ENCODE measurements at regions not wholly inside any gene's neighbourhood (a gene's known extent, or its start where the extent isn't known, plus 50 kb on each side); places are given as distances from the start of the nearest gene placed in this dataset.

DNA sequence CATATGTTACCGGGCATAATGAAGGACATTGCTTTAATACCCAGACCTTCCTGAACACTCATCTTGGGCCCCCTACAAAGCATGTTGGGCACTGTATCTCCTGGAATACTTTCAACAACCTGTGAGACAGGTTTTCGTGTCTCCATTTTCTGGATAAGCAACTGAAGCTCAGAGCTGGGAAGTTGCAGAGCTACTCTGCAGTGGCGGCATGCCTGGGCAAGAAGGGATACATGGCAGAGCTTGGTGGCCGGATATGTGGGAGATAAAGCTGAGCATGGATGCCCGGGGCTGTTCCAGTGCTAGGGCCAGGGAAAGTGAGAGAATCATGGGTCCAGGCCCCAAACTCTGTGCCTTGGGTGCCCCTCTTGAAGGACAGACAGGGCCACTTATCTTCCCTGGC lies 71.6 kb upstream of the KCND3 start:
- Histone ChIP-seq H3K36me3 (ENCODE audit: control insufficient read depth, insufficient read depth, low read length) (no peaks in the 10 kb centered on the region), H3K4me3 (ENCODE audit: extremely low read depth, insufficient read depth, low read length, poor library complexity, severe bottlenecking) (no peak overlapping the region), H3K27ac (ENCODE audit: low read depth, low read length, severe bottlenecking) (no peak overlapping the region), H3K4me1 (ENCODE audit: control insufficient read depth, insufficient read depth, low read length, poor library complexity, severe bottlenecking) (no peaks in the 10 kb centered on the region), H3K9me3 (ENCODE audit: control insufficient read depth, low read length) (no peaks in the 10 kb centered on the region)
- WGBS, 2 experiments (ENCODE audit: insufficient coverage in 2 of 2) = 87 to 93% methylated on average over 5 of the region's 5 CpGs

DNA sequence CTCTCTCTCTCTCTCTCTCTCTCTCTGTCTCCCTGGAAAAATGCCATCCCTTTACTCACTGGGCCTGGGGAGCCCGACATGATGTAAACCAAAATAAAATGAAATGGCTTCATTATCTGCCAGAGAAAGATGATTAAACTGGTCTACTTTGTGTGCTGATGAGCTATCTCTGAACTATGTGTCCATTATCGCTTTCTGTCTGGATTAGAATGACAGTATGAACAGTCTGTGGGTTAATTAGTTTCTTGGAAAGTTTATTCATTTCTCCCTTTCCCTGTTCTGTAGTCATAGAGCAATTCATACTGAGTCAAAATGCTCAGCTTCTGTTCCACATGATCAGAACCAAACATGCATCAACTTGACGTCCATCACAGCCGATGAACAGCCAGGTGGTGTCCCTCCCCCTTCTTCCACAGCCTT lies 72.4 kb upstream of the KCND3 start:
- Histone ChIP-seq H3K4me1 (ENCODE audit: control insufficient read depth, insufficient read depth, low read length, poor library complexity, severe bottlenecking) (no peaks in the 10 kb centered on the region), H3K27ac (ENCODE audit: low read depth, low read length, severe bottlenecking) (no peak overlapping the region), H3K36me3 (ENCODE audit: control insufficient read depth, insufficient read depth, low read length) (no peaks in the 10 kb centered on the region), H3K4me3 (ENCODE audit: extremely low read depth, insufficient read depth, low read length, poor library complexity, severe bottlenecking) (no peak overlapping the region), H3K9me3 (ENCODE audit: control insufficient read depth, low read length) (no peaks in the 10 kb centered on the region)
- WGBS, 2 experiments (ENCODE audit: insufficient coverage in 2 of 2) = 85 to 88% methylated on average over 2 to 3 of the region's 4 CpGs

DNA sequence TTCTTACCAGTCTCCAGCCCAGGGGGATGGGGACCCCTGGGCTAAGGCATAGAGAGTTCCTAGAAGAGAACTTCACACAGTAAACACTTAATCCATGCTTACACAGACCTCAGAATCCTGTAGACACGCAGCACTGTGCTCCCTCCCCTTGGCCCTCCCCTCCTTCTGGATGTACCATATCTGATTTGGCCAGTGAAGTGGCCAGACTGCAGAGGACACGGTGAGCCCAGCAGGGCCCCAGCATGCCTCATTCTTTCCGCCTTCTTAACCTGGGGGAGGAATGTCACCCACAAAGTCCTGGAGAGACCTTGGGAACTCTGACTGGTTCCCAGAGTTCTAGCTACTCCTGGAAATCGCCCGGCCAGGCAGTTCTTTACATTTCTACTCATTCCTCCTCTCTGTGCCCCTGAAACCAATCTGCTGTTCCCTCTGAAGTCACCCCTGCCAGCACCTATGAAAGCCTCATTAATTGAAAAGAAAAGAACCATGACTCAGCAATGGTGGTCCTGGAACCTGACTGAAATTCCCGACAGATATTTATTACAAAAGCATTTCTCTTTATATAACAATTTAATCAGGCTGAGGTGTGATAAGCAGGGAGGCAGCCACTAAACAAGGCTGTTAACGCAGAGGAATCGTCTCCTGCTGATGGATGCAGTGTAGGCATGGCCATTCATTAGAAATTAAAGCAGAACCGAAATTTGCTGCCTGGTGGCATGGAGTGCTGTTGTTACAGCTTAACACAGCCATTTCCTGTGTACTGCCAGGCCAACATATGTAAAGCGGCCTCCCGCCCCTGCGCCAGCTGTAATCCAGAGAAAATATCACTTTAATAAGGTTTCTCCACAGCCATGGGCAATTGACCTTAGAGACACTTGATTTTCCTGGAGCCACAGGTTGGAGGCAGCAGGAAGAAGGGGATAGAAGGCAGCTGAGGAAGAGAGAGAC lies 74.6 kb upstream of the KCND3 start:
- no peaks in the 10 kb centered on the region for H3K36me3 ChIP-seq (ENCODE audit: control insufficient read depth, insufficient read depth, low read length)
- no peak overlapping the region for H3K27ac ChIP-seq (ENCODE audit: low read depth, low read length, severe bottlenecking)
- 78 to 86% methylated on average over 7 of the region's 12 CpGs for WGBS, 2 experiments (ENCODE audit: insufficient coverage in 2 of 2)
- H3K4me1 ChIP-seq (ENCODE audit: control insufficient read depth, insufficient read depth, low read length, poor library complexity, severe bottlenecking) = no peaks in the 10 kb centered on the region
- no peak overlapping the region for H3K4me3 ChIP-seq (ENCODE audit: extremely low read depth, insufficient read depth, low read length, poor library complexity, severe bottlenecking)
- H3K9me3 ChIP-seq (ENCODE audit: control insufficient read depth, low read length) = no peaks in the 10 kb centered on the region

DNA sequence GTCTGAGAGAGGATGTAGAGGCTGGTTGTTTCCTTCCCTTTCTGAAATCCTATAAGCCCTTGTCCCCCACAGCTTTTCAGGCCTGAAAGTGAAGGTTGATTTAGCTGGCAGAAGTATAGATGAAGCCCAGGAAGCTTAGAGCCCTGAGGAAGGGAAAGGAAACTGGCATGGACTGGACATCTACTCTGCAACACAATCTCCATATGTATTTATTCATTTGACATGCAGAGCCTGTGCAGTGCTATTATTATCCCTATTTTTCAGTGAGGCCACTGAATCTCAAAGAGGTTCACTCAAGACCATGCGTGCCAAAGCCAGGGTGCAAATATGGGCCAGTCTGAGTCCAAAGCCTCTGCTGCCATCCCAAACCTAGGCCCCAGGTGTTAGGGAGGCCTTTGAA lies 78.5 kb upstream of the KCND3 start:
- 100% methylated on average over 1 of the region's 1 CpG for WGBS, 2 experiments (ENCODE audit: insufficient coverage in 2 of 2)
- H3K27ac ChIP-seq (ENCODE audit: low read depth, low read length, severe bottlenecking) = no peak overlapping the region

DNA sequence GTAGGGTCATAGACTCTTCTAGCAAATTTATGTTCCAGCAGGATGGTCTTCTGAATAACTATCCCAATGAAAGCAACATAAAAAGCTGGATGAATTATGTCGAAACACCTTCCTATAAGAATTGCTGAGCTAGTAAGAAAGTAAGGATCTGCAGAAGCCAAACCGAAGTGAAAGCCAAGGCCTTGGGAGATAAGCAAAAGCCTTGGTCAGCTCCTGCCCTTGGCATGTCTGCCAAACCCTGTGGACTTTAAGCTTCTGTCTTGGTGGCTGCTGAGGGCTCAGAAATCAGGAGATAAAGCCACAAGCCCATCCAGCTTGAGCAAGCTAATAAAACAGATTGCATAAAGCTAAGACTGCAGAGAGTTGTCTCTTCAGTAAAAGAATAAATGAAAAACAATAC lies 81.2 kb upstream of the KCND3 start:
- H3K4me3 ChIP-seq (ENCODE audit: extremely low read depth, insufficient read depth, low read length, poor library complexity, severe bottlenecking) = no peak overlapping the region
- WGBS, 2 experiments (ENCODE audit: insufficient coverage in 2 of 2) = 100% methylated on average over 1 of the region's 2 CpGs
- H3K27ac ChIP-seq (ENCODE audit: low read depth, low read length, severe bottlenecking) = no peak overlapping the region
- no peaks in the 10 kb centered on the region for H3K9me3 ChIP-seq (ENCODE audit: control insufficient read depth, low read length)
- H3K4me1 ChIP-seq (ENCODE audit: control insufficient read depth, insufficient read depth, low read length, poor library complexity, severe bottlenecking) = no peaks in the 10 kb centered on the region
- no peaks in the 10 kb centered on the region for H3K36me3 ChIP-seq (ENCODE audit: control insufficient read depth, insufficient read depth, low read length)

More for the DNA sequence above, 78.5 kb upstream of the KCND3 start:
- Histone ChIP-seq H3K4me3 (ENCODE audit: extremely low read depth, insufficient read depth, low read length, poor library complexity, severe bottlenecking) (no peak overlapping the region), H3K36me3 (ENCODE audit: control insufficient read depth, insufficient read depth, low read length) (no peaks in the 10 kb centered on the region), H3K9me3 (ENCODE audit: control insufficient read depth, low read length) (no peaks in the 10 kb centered on the region), H3K4me1 (ENCODE audit: control insufficient read depth, insufficient read depth, low read length, poor library complexity, severe bottlenecking) (no peaks in the 10 kb centered on the region)

DNA sequence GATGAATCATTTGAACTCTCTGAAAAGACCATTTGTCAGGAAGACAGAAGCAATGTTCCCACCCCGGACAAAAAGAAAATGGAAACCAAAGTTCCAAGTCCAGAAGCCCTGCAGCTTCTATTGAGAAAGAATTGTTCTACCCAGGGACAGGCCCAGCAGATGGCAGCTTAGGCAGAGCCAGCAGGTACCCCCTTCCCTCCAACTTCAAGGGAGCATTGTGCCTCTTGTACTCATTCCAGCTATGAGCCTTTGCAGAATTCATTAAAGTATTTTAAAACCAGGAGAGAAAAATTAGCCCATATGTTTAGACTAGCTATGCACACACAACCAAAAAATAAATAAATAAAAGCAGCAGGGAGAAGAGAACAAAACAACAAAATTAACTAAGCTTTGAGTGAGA lies 85.2 kb upstream of the KCND3 start:
- Histone ChIP-seq H3K4me1 (ENCODE audit: control insufficient read depth, insufficient read depth, low read length, poor library complexity, severe bottlenecking) (no peaks in the 10 kb centered on the region), H3K36me3 (ENCODE audit: control insufficient read depth, insufficient read depth, low read length) (no peaks in the 10 kb centered on the region), H3K27ac (ENCODE audit: low read depth, low read length, severe bottlenecking) (no peak overlapping the region), H3K4me3 (ENCODE audit: extremely low read depth, insufficient read depth, low read length, poor library complexity, severe bottlenecking) (no peak overlapping the region), H3K9me3 (ENCODE audit: control insufficient read depth, low read length) (no peaks in the 10 kb centered on the region)
- 100% methylated on average over 1 of the region's 1 CpG for WGBS, 2 experiments (ENCODE audit: insufficient coverage in 2 of 2)

DNA sequence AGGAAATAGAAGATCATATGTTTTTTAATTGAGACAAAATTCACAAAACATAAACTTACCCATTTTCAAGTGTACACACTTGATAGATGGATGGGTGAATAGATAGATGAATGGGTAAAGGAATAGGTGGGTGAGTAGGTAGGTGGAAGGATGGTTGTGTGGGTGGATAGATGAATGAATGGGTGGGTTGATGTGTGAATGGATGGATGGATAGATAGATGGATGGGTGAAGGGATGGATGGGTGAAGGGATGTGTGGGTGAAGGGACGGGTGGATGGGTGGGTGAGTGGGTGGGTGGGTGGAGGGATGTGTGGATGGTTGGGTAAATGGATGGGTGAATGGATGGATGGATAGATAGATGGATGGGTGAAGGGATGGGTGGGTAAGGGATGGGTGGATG lies 86.1 kb upstream of the KCND3 start:
- H3K9me3 ChIP-seq (ENCODE audit: control insufficient read depth, low read length) = no peaks in the 10 kb centered on the region
- no peak overlapping the region for H3K27ac ChIP-seq (ENCODE audit: low read depth, low read length, severe bottlenecking)
- H3K4me1 ChIP-seq (ENCODE audit: control insufficient read depth, insufficient read depth, low read length, poor library complexity, severe bottlenecking) = no peaks in the 10 kb centered on the region
- no peaks in the 10 kb centered on the region for H3K36me3 ChIP-seq (ENCODE audit: control insufficient read depth, insufficient read depth, low read length)
- 92% methylated on average over 1 of the region's 1 CpG; no CpG with 5 or more reads in 1 of the 2 experiments for WGBS, 2 experiments (ENCODE audit: insufficient coverage in 2 of 2)
- no peak overlapping the region for H3K4me3 ChIP-seq (ENCODE audit: extremely low read depth, insufficient read depth, low read length, poor library complexity, severe bottlenecking)

DNA sequence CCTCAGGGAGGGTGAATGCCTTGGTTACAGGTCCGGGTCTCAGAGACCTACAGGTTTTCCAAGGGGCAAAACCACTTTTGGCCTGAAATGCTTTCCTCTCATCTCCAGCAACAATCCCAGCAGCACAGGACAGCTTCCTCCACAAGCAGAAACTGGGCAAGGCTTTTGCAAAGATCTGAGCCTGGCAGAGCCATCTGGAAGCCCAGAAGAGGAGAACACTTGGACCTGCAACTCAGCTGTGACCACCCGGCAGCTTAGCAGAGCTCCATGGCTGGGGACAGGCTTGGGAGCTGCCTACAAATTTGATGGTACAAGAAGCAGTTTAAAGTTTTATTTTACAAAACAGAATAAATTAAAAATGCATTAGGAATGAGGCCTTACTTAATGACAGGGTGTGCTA lies 90.0 kb upstream of the KCND3 start:
- H3K4me3 ChIP-seq (ENCODE audit: extremely low read depth, insufficient read depth, low read length, poor library complexity, severe bottlenecking) = no peak overlapping the region
- H3K27ac ChIP-seq (ENCODE audit: low read depth, low read length, severe bottlenecking) = no peak overlapping the region
- H3K4me1 ChIP-seq (ENCODE audit: control insufficient read depth, insufficient read depth, low read length, poor library complexity, severe bottlenecking) = no peaks in the 10 kb centered on the region
- no peaks in the 10 kb centered on the region for H3K36me3 ChIP-seq (ENCODE audit: control insufficient read depth, insufficient read depth, low read length)
- no peaks in the 10 kb centered on the region for H3K9me3 ChIP-seq (ENCODE audit: control insufficient read depth, low read length)
- WGBS, 2 experiments (ENCODE audit: insufficient coverage in 2 of 2) = 70 to 78% methylated on average over 1 to 2 of the region's 2 CpGs

DNA sequence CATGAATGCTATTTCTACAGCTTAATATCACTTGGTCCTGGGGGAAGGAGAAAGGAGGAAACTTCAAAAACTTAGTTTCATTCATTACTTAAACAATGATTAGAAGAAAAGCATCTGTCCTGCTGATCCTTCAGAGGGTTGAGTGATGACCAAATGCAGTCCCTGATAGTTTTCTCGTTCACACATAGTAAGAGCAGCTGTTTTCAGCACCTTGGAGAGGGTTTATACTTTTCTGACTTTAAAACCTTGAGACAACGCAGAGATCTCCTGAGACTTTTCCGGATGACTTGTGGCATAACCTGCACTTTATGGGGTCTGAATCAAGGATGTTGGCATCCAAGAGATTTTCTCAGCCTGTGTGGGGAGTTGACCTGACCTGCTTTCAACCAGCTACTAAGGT lies 94.0 kb upstream of the KCND3 start:
- no peaks in the 10 kb centered on the region for H3K36me3 ChIP-seq (ENCODE audit: control insufficient read depth, insufficient read depth, low read length)
- H3K4me3 ChIP-seq (ENCODE audit: extremely low read depth, insufficient read depth, low read length, poor library complexity, severe bottlenecking) = no peak overlapping the region
- WGBS, 2 experiments (ENCODE audit: insufficient coverage in 2 of 2) = 31 to 47% methylated on average over 2 to 3 of the region's 3 CpGs
- H3K4me1 ChIP-seq (ENCODE audit: control insufficient read depth, insufficient read depth, low read length, poor library complexity, severe bottlenecking) = no peaks in the 10 kb centered on the region
- no peaks in the 10 kb centered on the region for H3K9me3 ChIP-seq (ENCODE audit: control insufficient read depth, low read length)
- H3K27ac ChIP-seq (ENCODE audit: low read depth, low read length, severe bottlenecking) = no peak overlapping the region

DNA sequence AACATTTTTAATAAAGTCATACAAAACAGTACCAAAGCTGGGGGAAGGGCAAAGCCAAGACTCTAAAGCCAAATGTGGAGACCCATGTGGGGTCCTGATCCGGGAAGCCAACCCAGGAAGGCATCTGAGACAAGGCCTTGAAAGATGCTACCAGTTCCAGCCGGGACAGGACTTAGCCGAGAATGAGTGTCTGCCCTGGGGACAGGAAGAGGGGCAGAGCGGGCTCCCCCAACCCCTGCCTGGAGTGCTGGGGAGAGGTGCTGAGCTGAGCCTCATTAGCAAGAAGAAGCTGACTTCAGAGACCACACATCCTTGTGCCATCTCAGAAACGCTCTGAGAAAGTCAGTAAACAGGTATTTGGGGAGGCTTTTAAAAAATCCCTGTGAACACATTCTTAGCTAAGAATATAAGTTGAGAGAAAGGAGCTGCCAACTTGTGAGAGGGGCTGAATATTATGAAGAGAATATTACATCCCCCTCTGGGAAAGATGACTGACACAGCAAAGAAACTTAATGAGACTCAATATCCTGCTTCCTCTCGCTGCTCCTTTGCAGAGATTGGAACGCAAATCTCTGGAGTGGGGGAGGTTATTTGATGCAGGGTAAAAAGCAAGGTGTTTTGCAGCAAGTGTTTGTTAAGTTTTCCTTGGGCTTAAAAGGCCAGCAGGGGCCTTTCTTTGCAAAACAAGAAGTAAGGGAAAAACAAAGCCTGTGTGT lies 103.3 kb upstream of the KCND3 start:
- peaks cover 2% of the 10 kb centered on the region for H3K4me1 ChIP-seq (ENCODE audit: control insufficient read depth, insufficient read depth, low read length, poor library complexity, severe bottlenecking)
- H3K9me3 ChIP-seq (ENCODE audit: control insufficient read depth, low read length) = no peaks in the 10 kb centered on the region
- H3K36me3 ChIP-seq (ENCODE audit: control insufficient read depth, insufficient read depth, low read length) = no peaks in the 10 kb centered on the region
- 40 to 58% methylated on average over 4 to 5 of the region's 7 CpGs for WGBS, 2 experiments (ENCODE audit: insufficient coverage in 2 of 2)
- no peak overlapping the region for H3K4me3 ChIP-seq (ENCODE audit: extremely low read depth, insufficient read depth, low read length, poor library complexity, severe bottlenecking)
- no peak overlapping the region for H3K27ac ChIP-seq (ENCODE audit: low read depth, low read length, severe bottlenecking)

DNA sequence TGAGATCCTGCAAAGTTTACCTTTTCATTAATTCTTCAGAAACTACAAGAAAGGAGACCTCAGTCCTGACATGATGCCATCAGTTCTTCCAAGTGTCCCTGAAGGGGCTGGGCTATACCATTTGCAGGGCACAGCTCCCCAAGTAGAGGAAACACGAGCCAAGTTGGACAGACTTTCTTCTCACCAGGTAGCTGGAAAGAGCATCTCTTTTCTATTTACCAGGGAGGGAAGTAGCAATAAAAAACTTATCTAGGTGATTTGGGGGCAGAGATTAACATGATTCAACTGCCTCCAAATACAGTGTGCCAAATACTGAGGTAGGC lies 103.9 kb upstream of the KCND3 start:
- H3K27ac ChIP-seq (ENCODE audit: low read depth, low read length, severe bottlenecking) = no peak overlapping the region
- WGBS, 2 experiments (ENCODE audit: insufficient coverage in 2 of 2) = no CpG with 5 or more reads among the region's 1 CpG
- H3K4me3 ChIP-seq (ENCODE audit: extremely low read depth, insufficient read depth, low read length, poor library complexity, severe bottlenecking) = no peak overlapping the region
- H3K4me1 ChIP-seq (ENCODE audit: control insufficient read depth, insufficient read depth, low read length, poor library complexity, severe bottlenecking) = peaks cover 2% of the 10 kb centered on the region
- no peaks in the 10 kb centered on the region for H3K9me3 ChIP-seq (ENCODE audit: control insufficient read depth, low read length)
- no peaks in the 10 kb centered on the region for H3K36me3 ChIP-seq (ENCODE audit: control insufficient read depth, insufficient read depth, low read length)
